ENCODE measurements at regions not wholly inside any gene's neighbourhood (a gene's known extent, or its start where the extent isn't known, plus 50 kb on each side); places are given as distances from the start of the nearest gene placed in this dataset.

GRCh38 chr7:131097662-131098376 lies 229.9 kb upstream of the MKLN1 start:
- DNase-seq (ENCODE audit: extremely low read depth, low read depth, low spot score): no peak

GRCh38 chr7:131098527-131098926 lies 229.1 kb upstream of the MKLN1 start:
- no peak for DNase-seq (ENCODE audit: extremely low read depth, low read depth, low spot score)

GRCh38 chr7:131100357-131101054 lies 227.2 kb upstream of the MKLN1 start:
- DNase-seq (ENCODE audit: extremely low read depth, low read depth, low spot score): no peak

GRCh38 chr7:131103997-131104396 lies 223.7 kb upstream of the MKLN1 start:
- no peak for DNase-seq (ENCODE audit: extremely low read depth, low read depth, low spot score)

- no peak for DNase-seq (ENCODE audit: extremely low read depth, low read depth, low spot score)
Observed at GRCh38 chr7:131104596-131105293, 222.9 kb upstream of the MKLN1 start.

- DNase-seq (ENCODE audit: extremely low read depth, low read depth, low spot score): no peak
Observed at GRCh38 chr7:131105294-131105798, 222.3 kb upstream of the MKLN1 start.

- DNase-seq (ENCODE audit: extremely low read depth, low read depth, low spot score): no peak
Observed at GRCh38 chr7:131105799-131106680, 221.6 kb upstream of the MKLN1 start.

- DNase-seq (ENCODE audit: extremely low read depth, low read depth, low spot score): no peak
Observed at GRCh38 chr7:131106681-131107336, 220.9 kb upstream of the MKLN1 start.

- no peak for DNase-seq (ENCODE audit: extremely low read depth, low read depth, low spot score)
Observed at GRCh38 chr7:131107337-131108211, 220.1 kb upstream of the MKLN1 start.

- no peak for DNase-seq (ENCODE audit: extremely low read depth, low read depth, low spot score)
Observed at GRCh38 chr7:131108212-131108940, 219.3 kb upstream of the MKLN1 start.

- no peak for DNase-seq (ENCODE audit: extremely low read depth, low read depth, low spot score)
Observed at GRCh38 chr7:131109011-131109758, 218.5 kb upstream of the MKLN1 start.

- DNase-seq (ENCODE audit: extremely low read depth, low read depth, low spot score): no peak
Observed at GRCh38 chr7:131109759-131110296, 217.8 kb upstream of the MKLN1 start.

- no peak for DNase-seq (ENCODE audit: extremely low read depth, low read depth, low spot score)
Observed at GRCh38 chr7:131110297-131111080, 217.2 kb upstream of the MKLN1 start.

- peak; percentile 90 for DNase-seq (ENCODE audit: extremely low read depth, low read depth, low spot score)
Observed at GRCh38 chr7:131111081-131111576, 216.5 kb upstream of the MKLN1 start.

- no peak for DNase-seq (ENCODE audit: extremely low read depth, low read depth, low spot score)
Observed at GRCh38 chr7:131111792-131112191, 215.9 kb upstream of the MKLN1 start.

- DNase-seq (ENCODE audit: extremely low read depth, low read depth, low spot score): no peak
Observed at GRCh38 chr7:131112431-131112830, 215.2 kb upstream of the MKLN1 start.

Measured in glomerular endothelial cell (primary cell).